ENCODE measurements at regions not wholly inside any gene's neighbourhood (a gene's known extent, or its start where the extent isn't known, plus 50 kb on each side); places are given as distances from the start of the nearest gene placed in this dataset.
"Not testable (repeated sequence)": the region's sequence is repeated elsewhere in the genome, so short reads cannot be mapped to it uniquely, and the experiment has no call there.

- CTCF ChIA-PET; H3K27ac Mint-ChIP-seq (ENCODE audit: unreplicated experiment); H3K9me3 Mint-ChIP-seq (ENCODE audit: low read depth, unreplicated experiment); H3K4me3 Mint-ChIP-seq (ENCODE audit: low read depth, unreplicated experiment); H3K36me3 Mint-ChIP-seq (ENCODE audit: insufficient read depth, unreplicated experiment); BruUV-seq (replicated peaks); intact Hi-C loops (cut with micrococcal nuclease; ENCODE audit: unreplicated experiment); DNase-seq; H3K4me1 Mint-ChIP-seq (ENCODE audit: low read depth, unreplicated experiment): not testable (repeated sequence)
- peaks cover 47% of the 10 kb centered on the region for H3K27me3 Mint-ChIP-seq (ENCODE audit: unreplicated experiment)
Observed at GRCh38 chr12:14032191-14032590, 50.8 kb upstream of the GRIN2B start.

- Mint-ChIP-seq H3K9me3 (ENCODE audit: low read depth, unreplicated experiment) (peaks cover under 1% of the 10 kb centered on the region), H3K4me3 (ENCODE audit: low read depth, unreplicated experiment) (no peak overlapping the region), H3K27ac (ENCODE audit: unreplicated experiment) (no peak overlapping the region), H3K36me3 (ENCODE audit: insufficient read depth, unreplicated experiment) (no peaks in the 10 kb centered on the region), H3K27me3 (ENCODE audit: unreplicated experiment) (peaks cover 50% of the 10 kb centered on the region), H3K4me1 (ENCODE audit: low read depth, unreplicated experiment) (no peaks in the 10 kb centered on the region)
- CTCF ChIA-PET: no interaction called here
- TF ChIP-seq CTCF (IDR thresholded peaks at IDR 0.05; ENCODE audit: unreplicated experiment): no peak
- DNase-seq: no peak
- intact Hi-C loops (cut with micrococcal nuclease; ENCODE audit: unreplicated experiment): no loop called here
- no TSS peak for BruUV-seq (replicated peaks)
Observed at GRCh38 chr12:14043776-14044175, 62.4 kb upstream of the GRIN2B start.

- intact Hi-C loops (cut with micrococcal nuclease; ENCODE audit: unreplicated experiment): no loop called here
- BruUV-seq (replicated peaks): no TSS peak
- Mint-ChIP-seq H3K4me3 (ENCODE audit: low read depth, unreplicated experiment) (no peak overlapping the region), H3K36me3 (ENCODE audit: insufficient read depth, unreplicated experiment) (no peaks in the 10 kb centered on the region), H3K9me3 (ENCODE audit: low read depth, unreplicated experiment) (no peaks in the 10 kb centered on the region), H3K27ac (ENCODE audit: unreplicated experiment) (no peak overlapping the region), H3K27me3 (ENCODE audit: unreplicated experiment) (peaks cover 72% of the 10 kb centered on the region), H3K4me1 (ENCODE audit: low read depth, unreplicated experiment) (no peaks in the 10 kb centered on the region)
- CTCF ChIA-PET: interaction anchor here (1.0 kb wide), 1 partner anchor 302 kb away, joined by 3 read pairs; no protein-coding TSS in a partner anchor
- TF ChIP-seq CTCF (IDR thresholded peaks at IDR 0.05; ENCODE audit: unreplicated experiment): no peak
- no peak for DNase-seq
Observed at GRCh38 chr12:14048941-14049545, 67.6 kb upstream of the GRIN2B start.

GRCh38 chr12:14057895-14058294 lies 76.5 kb upstream of the GRIN2B start:
- no peak overlapping the region for H3K4me3 Mint-ChIP-seq (ENCODE audit: low read depth, unreplicated experiment)
- intact Hi-C loops (cut with micrococcal nuclease; ENCODE audit: unreplicated experiment): no loop called here
- CTCF ChIA-PET: interaction anchor here (0.6 to 1.0 kb wide), 2 partner anchors 109 to 458 kb away, joined by 3 read pairs; no protein-coding TSS in a partner anchor
- H3K27ac Mint-ChIP-seq (ENCODE audit: unreplicated experiment): no peak overlapping the region
- BruUV-seq (replicated peaks): no TSS peak
- no peaks in the 10 kb centered on the region for H3K9me3 Mint-ChIP-seq (ENCODE audit: low read depth, unreplicated experiment)
- DNase-seq: no peak
- no peaks in the 10 kb centered on the region for H3K36me3 Mint-ChIP-seq (ENCODE audit: insufficient read depth, unreplicated experiment)
- no peak for TF ChIP-seq CTCF (IDR thresholded peaks at IDR 0.05; ENCODE audit: unreplicated experiment)
- no peaks in the 10 kb centered on the region for H3K4me1 Mint-ChIP-seq (ENCODE audit: low read depth, unreplicated experiment)
- peaks cover 56% of the 10 kb centered on the region for H3K27me3 Mint-ChIP-seq (ENCODE audit: unreplicated experiment)

- no peaks in the 10 kb centered on the region for H3K4me1 Mint-ChIP-seq (ENCODE audit: low read depth, unreplicated experiment)
- no peak overlapping the region for H3K27ac Mint-ChIP-seq (ENCODE audit: unreplicated experiment)
- no peaks in the 10 kb centered on the region for H3K36me3 Mint-ChIP-seq (ENCODE audit: insufficient read depth, unreplicated experiment)
- CTCF ChIA-PET: no interaction called here
- H3K4me3 Mint-ChIP-seq (ENCODE audit: low read depth, unreplicated experiment): no peak overlapping the region
- no TSS peak for BruUV-seq (replicated peaks)
- no peaks in the 10 kb centered on the region for H3K9me3 Mint-ChIP-seq (ENCODE audit: low read depth, unreplicated experiment)
- peaks cover 61% of the 10 kb centered on the region for H3K27me3 Mint-ChIP-seq (ENCODE audit: unreplicated experiment)
- no peak for TF ChIP-seq CTCF (IDR thresholded peaks at IDR 0.05; ENCODE audit: unreplicated experiment)
- no peak for DNase-seq
- intact Hi-C loops (cut with micrococcal nuclease; ENCODE audit: unreplicated experiment): no loop called here
Observed at GRCh38 chr12:14058717-14059116, 77.3 kb upstream of the GRIN2B start.

Measured in Calu3 (cell line).